Mesendoderm (in vitro differentiated cells): ENCODE measurements at regions not wholly inside any gene's neighbourhood (a gene's known extent, or its start where the extent isn't known, plus 50 kb on each side); places are given as distances from the start of the nearest gene placed in this dataset.

Source experiments
- DNase-seq: peaks from one replicate; pipeline ENCODE4 v3.0.0; 2013
- H2AK5ac ChIP-seq: 2 replicates; pipeline ENCODE4 v1.6.1; 2013; ENCODE audit warnings: low read length, inconsistent platforms
- H2BK120ac ChIP-seq: 2 replicates; pipeline ENCODE4 v1.6.1; 2013; ENCODE audit warnings: low read depth, mild to moderate bottlenecking, low read length, moderate library complexity, mixed read lengths
- H2BK15ac ChIP-seq: replicated peaks from 2 replicates; pipeline ENCODE4 v1.6.1; 2013; ENCODE audit warnings: low read depth, mild to moderate bottlenecking, moderate library complexity
- H2BK5ac ChIP-seq: 2 replicates; pipeline ENCODE4 v1.6.1; 2013; ENCODE audit warnings: low read length, inconsistent platforms
- H3K18ac ChIP-seq: 2 replicates; pipeline ENCODE4 v1.6.1; 2013; ENCODE audit warnings: mild to moderate bottlenecking, low read length, mixed read lengths
- H3K23ac ChIP-seq: one replicate; pipeline ENCODE4 v1.6.1; 2013; ENCODE audit warnings: low read length
- H3K27ac ChIP-seq: 2 replicates; pipeline ENCODE4 v1.5.1; 2013; ENCODE audit warnings: low read depth, mild to moderate bottlenecking, inconsistent platforms, low read length, moderate library complexity
- H3K27me3 ChIP-seq: 2 replicates; pipeline ENCODE4 v1.6.1; 2013; ENCODE audit warnings: low read length, control low read depth, mild to moderate bottlenecking, inconsistent platforms; ENCODE audit not compliant: insufficient read depth, poor library complexity
- H3K36me3 ChIP-seq: 2 replicates; pipeline ENCODE4 v1.6.1; 2013; ENCODE audit warnings: low read length, inconsistent platforms; ENCODE audit not compliant: control insufficient read depth, insufficient read depth
- H3K4ac ChIP-seq: one replicate; pipeline ENCODE4 v1.6.1; 2013; ENCODE audit warnings: low read depth, mild to moderate bottlenecking, low read length, moderate library complexity
- H3K4me1 ChIP-seq: 2 replicates; pipeline ENCODE4 v1.6.1; 2013; ENCODE audit warnings: low read depth, low read length, inconsistent platforms; ENCODE audit not compliant: control insufficient read depth
- H3K4me2 ChIP-seq: 2 replicates; pipeline ENCODE4 v1.6.1; 2013; ENCODE audit warnings: low read length
- H3K4me3 ChIP-seq: 2 replicates; pipeline ENCODE4 v1.5.1; 2013; ENCODE audit warnings: mild to moderate bottlenecking, low read length
- H3K56ac ChIP-seq: one replicate; pipeline ENCODE4 v1.6.1; 2013; ENCODE audit warnings: low read length
- H3K79me1 ChIP-seq: 2 replicates; pipeline ENCODE4 v1.6.1; 2013; ENCODE audit warnings: low read length, inconsistent platforms
- H3K79me2 ChIP-seq: 2 replicates; pipeline ENCODE4 v1.6.1; 2013; ENCODE audit warnings: mild to moderate bottlenecking, low read length; ENCODE audit not compliant: control insufficient read depth, insufficient read depth
- H3K9ac ChIP-seq: 2 replicates; pipeline ENCODE4 v1.6.1; 2013; ENCODE audit warnings: low read length, inconsistent platforms
- H4K5ac ChIP-seq: one replicate; pipeline ENCODE4 v1.6.1; 2013; ENCODE audit warnings: low read length
- H4K8ac ChIP-seq: one replicate; pipeline ENCODE4 v1.6.1; 2013; ENCODE audit warnings: low read depth, mild to moderate bottlenecking, control low read depth, low read length, moderate library complexity
- WGBS: extraction: QIAGEN DNeasy Blood & Tissue Kit; methylation state at CpG from one replicate; pipeline ENCODE4 v1.1.7; 2013; ENCODE audit warnings: low lambda C conversion rate, missing lambda C conversion rate; ENCODE audit not compliant: insufficient coverage; ENCODE audit errors: extremely low coverage; 5-methylcytosine and 5-hydroxymethylcytosine counted together

DNA sequence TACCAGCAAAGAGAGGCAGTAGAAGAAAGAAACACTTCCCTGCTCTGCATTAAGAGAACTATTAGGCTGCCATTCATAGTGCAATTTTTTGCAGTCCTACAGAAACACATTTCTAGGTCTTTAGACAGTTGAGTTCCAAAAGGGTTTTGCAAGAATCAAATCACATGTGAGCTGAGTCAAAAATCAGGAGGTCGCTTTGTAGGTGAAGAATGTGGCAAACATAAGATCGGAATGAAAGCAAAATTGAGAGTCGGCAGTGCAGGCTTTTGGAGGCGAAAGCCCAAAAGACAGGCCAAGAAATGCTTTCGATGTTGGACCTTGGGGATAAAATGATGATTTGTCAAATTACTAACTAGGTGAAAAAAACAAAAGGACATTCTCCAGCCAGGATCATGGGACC lies 213.5 kb upstream of the NRIP1 start:
- Histone ChIP-seq H3K79me2 (no peaks in the 10 kb centered on the region), H3K4me3 (no peak overlapping the region), H3K27me3 (no peaks in the 10 kb centered on the region), H2BK5ac (no peak overlapping the region), H2BK120ac (no peak overlapping the region), H2AK5ac (no peak overlapping the region), H4K8ac (no peak overlapping the region), H3K4me2 (no peak overlapping the region), H3K9ac (no peak overlapping the region), H3K36me3 (no peaks in the 10 kb centered on the region), H3K79me1 (no peaks in the 10 kb centered on the region), H3K27ac (no peak overlapping the region), H4K5ac (no peak overlapping the region), H3K23ac (no peak overlapping the region), H3K4me1 (no peaks in the 10 kb centered on the region), H3K18ac (no peak overlapping the region), H3K56ac (no peak overlapping the region), H2BK15ac (no peak overlapping the region), H3K4ac (no peak overlapping the region)
- no CpG with 5 or more reads among the region's 5 CpGs for WGBS
- no peak for DNase-seq

DNA sequence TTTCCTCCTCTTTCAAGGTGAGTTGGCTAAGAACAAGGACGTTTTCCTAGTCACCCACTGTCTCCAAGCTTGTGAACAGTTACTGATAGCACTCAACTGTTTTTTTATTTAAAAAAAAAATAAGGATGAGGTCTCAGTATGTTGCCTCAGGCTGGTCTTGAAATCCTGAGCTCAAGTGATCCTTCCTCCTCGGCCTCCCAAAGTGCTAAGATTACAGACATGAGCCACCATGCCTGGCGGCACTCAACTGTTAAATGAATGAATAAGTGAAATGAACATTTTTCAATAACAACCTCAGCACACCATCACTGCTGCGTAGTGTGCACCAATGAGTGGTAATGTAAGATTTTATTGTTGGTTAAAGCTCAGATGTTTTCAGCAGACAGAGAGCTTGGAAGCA lies 214.1 kb upstream of the NRIP1 start:
- no peak overlapping the region for H3K27ac ChIP-seq
- no peak overlapping the region for H3K56ac ChIP-seq
- no peak overlapping the region for H2BK5ac ChIP-seq
- no peak overlapping the region for H2BK15ac ChIP-seq
- WGBS: no CpG with 5 or more reads among the region's 4 CpGs
- H2AK5ac ChIP-seq: no peak overlapping the region
- DNase-seq: no peak
- no peak overlapping the region for H3K9ac ChIP-seq
- H3K36me3 ChIP-seq: no peaks in the 10 kb centered on the region
- H3K4me2 ChIP-seq: no peak overlapping the region
- no peaks in the 10 kb centered on the region for H3K79me1 ChIP-seq
- no peaks in the 10 kb centered on the region for H3K27me3 ChIP-seq
- H3K4ac ChIP-seq: no peak overlapping the region
- no peak overlapping the region for H2BK120ac ChIP-seq
- no peak overlapping the region for H3K18ac ChIP-seq
- no peaks in the 10 kb centered on the region for H3K4me1 ChIP-seq
- no peaks in the 10 kb centered on the region for H3K79me2 ChIP-seq
- no peak overlapping the region for H4K8ac ChIP-seq
- no peak overlapping the region for H3K23ac ChIP-seq
- no peak overlapping the region for H4K5ac ChIP-seq
- no peak overlapping the region for H3K4me3 ChIP-seq

DNA sequence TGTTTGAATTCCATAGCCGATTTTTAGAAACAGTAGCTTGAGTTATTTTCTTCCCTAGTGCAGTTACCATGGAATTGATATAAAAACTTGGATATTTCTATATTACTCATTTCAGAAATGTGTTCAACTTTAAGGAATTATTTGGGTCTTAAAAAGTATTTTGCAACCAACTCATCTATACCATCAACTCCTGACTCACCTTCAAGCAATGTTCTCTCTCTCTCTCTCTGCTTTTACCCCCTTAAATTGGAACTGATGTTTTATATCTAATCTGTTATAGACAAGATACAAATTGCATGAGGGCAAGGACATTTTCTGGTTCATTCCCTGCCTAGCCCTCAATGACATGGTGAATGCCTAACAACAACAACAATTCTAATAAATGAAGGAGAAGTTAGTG lies 214.7 kb upstream of the NRIP1 start:
- H2AK5ac ChIP-seq: no peak overlapping the region
- no peak overlapping the region for H2BK5ac ChIP-seq
- H3K4me3 ChIP-seq: no peak overlapping the region
- no peaks in the 10 kb centered on the region for H3K79me2 ChIP-seq
- no peaks in the 10 kb centered on the region for H3K4me1 ChIP-seq
- H2BK120ac ChIP-seq: no peak overlapping the region
- no peak overlapping the region for H3K4ac ChIP-seq
- H3K27me3 ChIP-seq: no peaks in the 10 kb centered on the region
- H3K79me1 ChIP-seq: no peaks in the 10 kb centered on the region
- no peak for DNase-seq
- no peak overlapping the region for H4K8ac ChIP-seq
- H3K18ac ChIP-seq: no peak overlapping the region
- H3K4me2 ChIP-seq: no peak overlapping the region
- H3K27ac ChIP-seq: no peak overlapping the region
- no CpG with 5 or more reads among the region's 1 CpG for WGBS
- no peak overlapping the region for H3K56ac ChIP-seq
- no peak overlapping the region for H2BK15ac ChIP-seq
- H3K36me3 ChIP-seq: no peaks in the 10 kb centered on the region
- no peak overlapping the region for H4K5ac ChIP-seq
- H3K9ac ChIP-seq: no peak overlapping the region
- no peak overlapping the region for H3K23ac ChIP-seq

DNA sequence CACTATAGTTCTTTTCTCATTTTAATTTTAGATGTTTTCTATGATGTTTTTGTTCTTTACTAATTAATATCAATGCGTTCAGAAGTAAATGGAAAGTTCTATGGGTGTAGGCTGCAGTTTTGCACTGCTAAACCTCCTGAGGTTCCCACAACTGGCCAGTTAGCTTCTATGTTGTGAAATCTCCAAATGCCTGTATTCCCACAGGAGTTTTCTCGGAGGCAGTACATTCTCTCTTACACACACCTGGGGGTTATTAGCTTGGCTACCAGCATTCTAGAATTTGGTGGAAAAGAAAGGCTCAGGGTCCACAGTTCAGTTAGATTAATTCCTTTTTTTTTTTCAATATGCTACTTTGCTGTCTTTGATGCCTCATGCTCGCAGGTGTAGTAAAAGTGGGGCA lies 216.9 kb upstream of the NRIP1 start:
- no peak overlapping the region for H3K56ac ChIP-seq
- H3K79me1 ChIP-seq: no peaks in the 10 kb centered on the region
- H2BK120ac ChIP-seq: no peak overlapping the region
- no peak overlapping the region for H3K4me3 ChIP-seq
- no peak overlapping the region for H3K18ac ChIP-seq
- no peak overlapping the region for H4K5ac ChIP-seq
- H3K23ac ChIP-seq: no peak overlapping the region
- H3K27ac ChIP-seq: no peak overlapping the region
- H3K27me3 ChIP-seq: no peaks in the 10 kb centered on the region
- no peak overlapping the region for H4K8ac ChIP-seq
- no peak overlapping the region for H3K9ac ChIP-seq
- H2AK5ac ChIP-seq: no peak overlapping the region
- DNase-seq: no peak
- H3K36me3 ChIP-seq: no peaks in the 10 kb centered on the region
- H3K79me2 ChIP-seq: no peaks in the 10 kb centered on the region
- no peaks in the 10 kb centered on the region for H3K4me1 ChIP-seq
- H2BK15ac ChIP-seq: no peak overlapping the region
- no peak overlapping the region for H3K4ac ChIP-seq
- WGBS: no CpG with 5 or more reads among the region's 3 CpGs
- no peak overlapping the region for H2BK5ac ChIP-seq
- H3K4me2 ChIP-seq: no peak overlapping the region

DNA sequence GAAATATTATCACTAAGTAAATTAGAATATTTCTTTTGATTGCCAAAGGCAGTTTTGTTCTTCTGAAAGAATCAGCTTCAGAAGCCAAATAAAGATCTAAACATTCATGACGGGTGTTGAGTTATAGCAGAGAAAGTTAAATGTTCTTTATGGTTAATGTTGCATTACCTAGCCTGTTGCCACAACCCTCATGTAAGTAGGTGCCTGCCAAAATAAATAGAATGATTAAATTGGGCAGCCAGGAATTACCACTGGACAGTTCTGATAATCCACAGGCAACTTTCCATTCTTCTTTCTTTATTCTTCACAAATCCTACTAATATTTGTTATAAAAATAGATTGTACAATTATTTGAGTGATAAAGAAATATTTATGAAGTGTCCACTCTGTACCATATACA lies 217.9 kb upstream of the NRIP1 start:
- Histone ChIP-seq H3K27ac (no peak overlapping the region), H2BK5ac (no peak overlapping the region), H3K4ac (no peak overlapping the region), H3K4me2 (no peak overlapping the region), H4K8ac (no peak overlapping the region), H3K23ac (no peak overlapping the region), H3K36me3 (no peaks in the 10 kb centered on the region), H3K27me3 (no peaks in the 10 kb centered on the region), H3K56ac (no peak overlapping the region), H3K79me1 (no peaks in the 10 kb centered on the region), H2BK15ac (no peak overlapping the region), H2BK120ac (no peak overlapping the region), H3K18ac (no peak overlapping the region), H2AK5ac (no peak overlapping the region), H3K4me1 (no peaks in the 10 kb centered on the region), H3K4me3 (no peak overlapping the region), H3K9ac (no peak overlapping the region), H4K5ac (no peak overlapping the region), H3K79me2 (no peaks in the 10 kb centered on the region)
- WGBS: no CpG with 5 or more reads among the region's 1 CpG
- DNase-seq: no peak

DNA sequence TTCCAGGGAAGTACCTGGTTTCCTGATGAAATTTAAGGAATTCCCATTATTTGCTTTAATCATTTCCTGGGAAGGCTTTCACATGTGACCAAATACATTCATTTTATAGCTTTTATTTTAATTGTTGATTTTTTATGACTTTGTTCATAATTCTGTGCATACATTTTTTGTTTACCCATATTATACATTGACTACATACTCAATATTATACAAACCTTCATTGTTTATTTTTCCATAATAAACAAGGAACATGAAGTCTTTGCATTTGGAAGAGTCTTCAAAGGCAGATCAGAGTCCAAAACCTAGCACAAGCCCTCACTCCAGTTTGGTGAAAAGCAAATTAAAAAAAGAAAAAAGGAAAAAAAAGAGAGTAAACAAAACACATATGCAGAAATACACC lies 218.3 kb upstream of the NRIP1 start:
- no peak overlapping the region for H2BK15ac ChIP-seq
- no peak overlapping the region for H4K5ac ChIP-seq
- no peak overlapping the region for H3K27ac ChIP-seq
- no peak overlapping the region for H3K18ac ChIP-seq
- H4K8ac ChIP-seq: no peak overlapping the region
- H2AK5ac ChIP-seq: no peak overlapping the region
- H3K56ac ChIP-seq: no peak overlapping the region
- no peaks in the 10 kb centered on the region for H3K4me1 ChIP-seq
- H3K79me1 ChIP-seq: no peaks in the 10 kb centered on the region
- H3K9ac ChIP-seq: no peak overlapping the region
- no peak overlapping the region for H3K23ac ChIP-seq
- H3K27me3 ChIP-seq: no peaks in the 10 kb centered on the region
- H2BK120ac ChIP-seq: no peak overlapping the region
- no peak overlapping the region for H2BK5ac ChIP-seq
- no peak overlapping the region for H3K4me3 ChIP-seq
- no peak overlapping the region for H3K4ac ChIP-seq
- no peak overlapping the region for H3K4me2 ChIP-seq
- H3K36me3 ChIP-seq: no peaks in the 10 kb centered on the region
- H3K79me2 ChIP-seq: no peaks in the 10 kb centered on the region
- DNase-seq: no peak
